Glutamatergic neuron (in vitro differentiated cells): ENCODE measurements at regions not wholly inside any gene's neighbourhood (a gene's known extent, or its start where the extent isn't known, plus 50 kb on each side); places are given as distances from the start of the nearest gene placed in this dataset.

Experiments
- DNase-seq: peaks from one replicate; pipeline ENCODE4 v3.0.0; 2022
- H3K27ac Mint-ChIP-seq: one replicate; pipeline ENCODE4 v1.8.0; 2020; ENCODE audit warnings: mild to moderate bottlenecking, mixed read lengths, inconsistent platforms; ENCODE audit not compliant: unreplicated experiment
- H3K27me3 Mint-ChIP-seq: one replicate; pipeline ENCODE4 v1.8.0; 2020; ENCODE audit warnings: mild to moderate bottlenecking, moderate library complexity, mixed read lengths, inconsistent platforms; ENCODE audit not compliant: unreplicated experiment
- H3K36me3 Mint-ChIP-seq: one replicate; pipeline ENCODE4 v1.8.0; 2020; ENCODE audit warnings: mild to moderate bottlenecking, mixed read lengths, inconsistent platforms; ENCODE audit not compliant: unreplicated experiment
- H3K4me1 Mint-ChIP-seq: one replicate; pipeline ENCODE4 v1.8.0; 2020; ENCODE audit warnings: mild to moderate bottlenecking, low read depth, mixed read lengths, inconsistent platforms; ENCODE audit not compliant: unreplicated experiment
- H3K4me3 Mint-ChIP-seq: one replicate; pipeline ENCODE4 v1.8.0; 2020; ENCODE audit warnings: mild to moderate bottlenecking, mixed read lengths, inconsistent platforms; ENCODE audit not compliant: unreplicated experiment
- H3K9me3 Mint-ChIP-seq: one replicate; pipeline ENCODE4 v1.8.0; 2020; ENCODE audit warnings: mild to moderate bottlenecking, moderate library complexity, mixed read lengths, inconsistent platforms; ENCODE audit not compliant: unreplicated experiment
- TF ChIP-seq, protein P1 (sequence below): fragments of 200-600 bp; sonication (generic); IDR thresholded peaks from one replicate; pipeline ENCODE4 v1.5.0; 2021; ENCODE audit not compliant: partially characterized antibody, unreplicated experiment

- peaks cover 4% of the 10 kb centered on the region for H3K36me3 Mint-ChIP-seq
These were observed 638.2 kb upstream of the FZD8 start for GRCh38 chr10:36280321-36280741.

GRCh38 chr10:36278176-36278575, 636.1 kb upstream of the FZD8 start:
- Mint-ChIP-seq H3K27ac (no peak overlapping the region), H3K4me3 (no peak overlapping the region), H3K36me3 (peaks cover 4% of the 10 kb centered on the region), H3K27me3 (no peaks in the 10 kb centered on the region), H3K9me3 (no peaks in the 10 kb centered on the region), H3K4me1 (peaks cover 1% of the 10 kb centered on the region)
- DNase-seq, result no peak
- TF ChIP-seq, protein P1, sequence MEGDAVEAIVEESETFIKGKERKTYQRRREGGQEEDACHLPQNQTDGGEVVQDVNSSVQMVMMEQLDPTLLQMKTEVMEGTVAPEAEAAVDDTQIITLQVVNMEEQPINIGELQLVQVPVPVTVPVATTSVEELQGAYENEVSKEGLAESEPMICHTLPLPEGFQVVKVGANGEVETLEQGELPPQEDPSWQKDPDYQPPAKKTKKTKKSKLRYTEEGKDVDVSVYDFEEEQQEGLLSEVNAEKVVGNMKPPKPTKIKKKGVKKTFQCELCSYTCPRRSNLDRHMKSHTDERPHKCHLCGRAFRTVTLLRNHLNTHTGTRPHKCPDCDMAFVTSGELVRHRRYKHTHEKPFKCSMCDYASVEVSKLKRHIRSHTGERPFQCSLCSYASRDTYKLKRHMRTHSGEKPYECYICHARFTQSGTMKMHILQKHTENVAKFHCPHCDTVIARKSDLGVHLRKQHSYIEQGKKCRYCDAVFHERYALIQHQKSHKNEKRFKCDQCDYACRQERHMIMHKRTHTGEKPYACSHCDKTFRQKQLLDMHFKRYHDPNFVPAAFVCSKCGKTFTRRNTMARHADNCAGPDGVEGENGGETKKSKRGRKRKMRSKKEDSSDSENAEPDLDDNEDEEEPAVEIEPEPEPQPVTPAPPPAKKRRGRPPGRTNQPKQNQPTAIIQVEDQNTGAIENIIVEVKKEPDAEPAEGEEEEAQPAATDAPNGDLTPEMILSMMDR, result no peak

More at GRCh38 chr10:36280321-36280741, 638.2 kb upstream of the FZD8 start:
- H3K4me1 Mint-ChIP-seq, result peaks cover 1% of the 10 kb centered on the region
- H3K9me3 Mint-ChIP-seq, result peaks cover 2% of the 10 kb centered on the region
- DNase-seq, result no peak
- no peak overlapping the region for H3K27ac Mint-ChIP-seq
- TF ChIP-seq, protein P1, result no peak
- no peaks in the 10 kb centered on the region for H3K27me3 Mint-ChIP-seq
- H3K4me3 Mint-ChIP-seq, result no peak overlapping the region

GRCh38 chr10:36277459-36277858, 635.4 kb upstream of the FZD8 start:
- Mint-ChIP-seq H3K4me1 (peaks cover 1% of the 10 kb centered on the region), H3K4me3 (no peak overlapping the region), H3K27me3 (no peaks in the 10 kb centered on the region), H3K9me3 (no peaks in the 10 kb centered on the region), H3K27ac (no peak overlapping the region), H3K36me3 (peaks cover 4% of the 10 kb centered on the region)
- TF ChIP-seq, protein P1, result no peak
- DNase-seq, result no peak

GRCh38 chr10:36271627-36272340, 629.7 kb upstream of the FZD8 start:
- H3K27me3 Mint-ChIP-seq, result no peaks in the 10 kb centered on the region
- no peak overlapping the region for H3K4me3 Mint-ChIP-seq
- no peak for DNase-seq
- no peak overlapping the region for H3K27ac Mint-ChIP-seq
- H3K9me3 Mint-ChIP-seq, result no peaks in the 10 kb centered on the region
- H3K36me3 Mint-ChIP-seq, result peaks cover 4% of the 10 kb centered on the region
- H3K4me1 Mint-ChIP-seq, result peaks cover 4% of the 10 kb centered on the region
- TF ChIP-seq, protein P1, result no peak

- no peaks in the 10 kb centered on the region for H3K36me3 Mint-ChIP-seq
- H3K9me3 Mint-ChIP-seq, result no peaks in the 10 kb centered on the region
- DNase-seq, result no peak
- no peak overlapping the region for H3K27ac Mint-ChIP-seq
- no peak overlapping the region for H3K4me3 Mint-ChIP-seq
- no peaks in the 10 kb centered on the region for H3K27me3 Mint-ChIP-seq
- peaks cover 8% of the 10 kb centered on the region for H3K4me1 Mint-ChIP-seq
- TF ChIP-seq, protein P1, result no peak
These were observed 627.1 kb upstream of the FZD8 start for GRCh38 chr10:36269222-36269621.
